Fibroblast of lung (primary cell): ENCODE measurements at regions not wholly inside any gene's neighbourhood (a gene's known extent, or its start where the extent isn't known, plus 50 kb on each side); places are given as distances from the start of the nearest gene placed in this dataset.
A peak's percentile ranks its signal among the peaks of the same experiment; 100 is the strongest.

Experiments used
- DNase-seq, 2 donors: peaks; one replicate each; pipeline versions ENCODE4 v3.0.0 to v3.0.0-alpha.2; 2010; ENCODE audit warnings: low read depth in 2 of 2
- H2AFZ ChIP-seq: 2 replicates; pipeline ENCODE4 v1.5.1; 2012; ENCODE audit warnings: low read length, control low read depth, inconsistent platforms
- H3K27ac ChIP-seq: 2 replicates; pipeline ENCODE4 v1.5.1; 2011; ENCODE audit warnings: low read length, control low read depth; ENCODE audit not compliant: insufficient read depth
- H3K27me3 ChIP-seq: 2 replicates; pipeline ENCODE4 v1.5.1; 2011; ENCODE audit warnings: mild to moderate bottlenecking, low read length; ENCODE audit not compliant: control insufficient read depth, insufficient read depth
- H3K36me3 ChIP-seq: 2 replicates; pipeline ENCODE4 v1.5.1; 2011; ENCODE audit warnings: low read length; ENCODE audit not compliant: control insufficient read depth, insufficient read depth
- H3K4me1 ChIP-seq: 2 replicates; pipeline ENCODE4 v1.5.1; 2011; ENCODE audit warnings: low read length; ENCODE audit not compliant: control insufficient read depth, insufficient read depth; ENCODE audit errors: extremely low read depth
- H3K4me2 ChIP-seq: 2 replicates; pipeline ENCODE4 v1.5.1; 2011; ENCODE audit warnings: low read length, control low read depth; ENCODE audit not compliant: insufficient read depth; ENCODE audit errors: extremely low read depth
- H3K4me3 ChIP-seq, 4 experiments: fragments of 200-600 bp in 1 of 4; sonication (generic) in 1 of 4; replicated peaks in 1 of 4; 2 replicates each; pipeline ENCODE4 v1.5.1; 2011 to 2016; ENCODE audit warnings: low read length in 4 of 4, low read depth in 3 of 4, mild to moderate bottlenecking in 3 of 4, control low read depth in 2 of 4, inconsistent platforms in 1 of 4, mixed read lengths in 1 of 4; ENCODE audit not compliant: insufficient read depth in 1 of 4; ENCODE audit errors: control extremely low read depth in 1 of 4
- H3K79me2 ChIP-seq: 2 replicates; pipeline ENCODE4 v1.5.1; 2012; ENCODE audit warnings: mild to moderate bottlenecking, low read length, inconsistent platforms; ENCODE audit not compliant: control insufficient read depth, insufficient read depth
- H3K9ac ChIP-seq: 2 replicates; pipeline ENCODE4 v1.5.1; 2011; ENCODE audit warnings: mild to moderate bottlenecking, low read length, control low read depth; ENCODE audit not compliant: insufficient read depth
- H3K9me3 ChIP-seq: 2 replicates; pipeline ENCODE4 v1.5.1; 2012; ENCODE audit warnings: low read depth, low read length; ENCODE audit not compliant: control insufficient read depth, insufficient read depth
- H4K20me1 ChIP-seq: 2 replicates; pipeline ENCODE4 v1.5.1; 2011; ENCODE audit warnings: low read length; ENCODE audit not compliant: control insufficient read depth, insufficient read depth; ENCODE audit errors: extremely low read depth
- EZH2 ChIP-seq: IDR thresholded peaks from 2 replicates; pipeline ENCODE4 v1.5.1; 2012; ENCODE audit warnings: low read length, control low read depth, mild to moderate bottlenecking; ENCODE audit errors: missing control alignments
- TF ChIP-seq, protein P1 (sequence below), 2 donors: IDR thresholded peaks in 1 of 2; conservative IDR thresholded peaks in 1 of 2; 1 replicate in 1 of 2; 2 replicates in 1 of 2; pipeline ENCODE4 v1.5.1; 2011 to 2012; ENCODE audit warnings: low read length in 2 of 2, control low read depth in 1 of 2, inconsistent platforms in 1 of 2, low read depth in 1 of 2, mild to moderate bottlenecking in 1 of 2

- TF ChIP-seq EZH2: no peak
- TF ChIP-seq, protein P1, sequence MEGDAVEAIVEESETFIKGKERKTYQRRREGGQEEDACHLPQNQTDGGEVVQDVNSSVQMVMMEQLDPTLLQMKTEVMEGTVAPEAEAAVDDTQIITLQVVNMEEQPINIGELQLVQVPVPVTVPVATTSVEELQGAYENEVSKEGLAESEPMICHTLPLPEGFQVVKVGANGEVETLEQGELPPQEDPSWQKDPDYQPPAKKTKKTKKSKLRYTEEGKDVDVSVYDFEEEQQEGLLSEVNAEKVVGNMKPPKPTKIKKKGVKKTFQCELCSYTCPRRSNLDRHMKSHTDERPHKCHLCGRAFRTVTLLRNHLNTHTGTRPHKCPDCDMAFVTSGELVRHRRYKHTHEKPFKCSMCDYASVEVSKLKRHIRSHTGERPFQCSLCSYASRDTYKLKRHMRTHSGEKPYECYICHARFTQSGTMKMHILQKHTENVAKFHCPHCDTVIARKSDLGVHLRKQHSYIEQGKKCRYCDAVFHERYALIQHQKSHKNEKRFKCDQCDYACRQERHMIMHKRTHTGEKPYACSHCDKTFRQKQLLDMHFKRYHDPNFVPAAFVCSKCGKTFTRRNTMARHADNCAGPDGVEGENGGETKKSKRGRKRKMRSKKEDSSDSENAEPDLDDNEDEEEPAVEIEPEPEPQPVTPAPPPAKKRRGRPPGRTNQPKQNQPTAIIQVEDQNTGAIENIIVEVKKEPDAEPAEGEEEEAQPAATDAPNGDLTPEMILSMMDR (conservative IDR thresholded peaks at IDR 0.05 in 1 of 2, IDR thresholded peaks at IDR 0.05 in 1 of 2; ENCODE audit: low read depth in 1 of 2, low read length in 2 of 2): no peak
- H3K9me3 ChIP-seq: no peaks in the 10 kb centered on the region
- no peaks in the 10 kb centered on the region for H4K20me1 ChIP-seq
- H3K27me3 ChIP-seq: no peaks in the 10 kb centered on the region
- no peak for DNase-seq
- no peak overlapping the region for H3K27ac ChIP-seq
- H3K36me3 ChIP-seq: no peaks in the 10 kb centered on the region
- H3K4me3 ChIP-seq: no peak overlapping the region
- no peaks in the 10 kb centered on the region for H3K79me2 ChIP-seq
- no peaks in the 10 kb centered on the region for H3K4me1 ChIP-seq
- no peak overlapping the region for H3K4me2 ChIP-seq
- H2AFZ ChIP-seq: no peak overlapping the region
- H3K9ac ChIP-seq: no peak overlapping the region
These were observed 888.3 kb downstream of the LTN1 start for GRCh38 chr21:28104346-28104745.

DNA sequence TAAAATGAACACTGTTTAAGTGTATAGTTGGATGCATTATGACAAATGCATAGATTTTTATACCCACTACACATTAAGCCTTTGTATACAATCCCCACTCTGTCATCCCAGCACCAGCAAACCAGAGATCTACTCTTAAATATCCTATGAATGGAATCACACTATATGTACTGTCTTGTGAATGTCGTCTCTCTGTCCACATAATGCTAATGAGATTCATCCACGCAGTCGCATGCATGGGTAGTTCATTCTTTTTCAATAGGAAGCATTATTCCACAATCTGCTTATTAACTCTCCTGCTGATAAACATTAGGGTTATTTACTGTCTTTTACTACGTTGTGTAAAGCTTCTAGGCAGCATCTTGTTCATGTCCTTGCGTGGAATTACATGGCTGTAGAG lies 892.3 kb downstream of the LTN1 start:
- no peaks in the 10 kb centered on the region for H3K27me3 ChIP-seq
- H3K9me3 ChIP-seq: no peaks in the 10 kb centered on the region
- H3K36me3 ChIP-seq: no peaks in the 10 kb centered on the region
- H3K79me2 ChIP-seq: no peaks in the 10 kb centered on the region
- DNase-seq: no peak
- H3K4me3 ChIP-seq: no peak overlapping the region
- H3K4me2 ChIP-seq: no peak overlapping the region
- peak overlapping the region; percentile 36 for H2AFZ ChIP-seq
- no peaks in the 10 kb centered on the region for H4K20me1 ChIP-seq
- H3K9ac ChIP-seq: no peak overlapping the region
- no peak overlapping the region for H3K27ac ChIP-seq
- TF ChIP-seq EZH2: no peak
- TF ChIP-seq, protein P1 (conservative IDR thresholded peaks at IDR 0.05 in 1 of 2, IDR thresholded peaks at IDR 0.05 in 1 of 2; ENCODE audit: low read depth in 1 of 2, low read length in 2 of 2): no peak
- H3K4me1 ChIP-seq: no peaks in the 10 kb centered on the region

- Histone ChIP-seq H3K36me3 (no peaks in the 10 kb centered on the region), H3K27ac (no peak overlapping the region), H3K4me3 (no peak overlapping the region), H3K4me1 (no peaks in the 10 kb centered on the region), H3K79me2 (no peaks in the 10 kb centered on the region), H3K9ac (no peak overlapping the region), H2AFZ (peak overlapping the region; percentile 86), H3K27me3 (no peaks in the 10 kb centered on the region), H4K20me1 (no peaks in the 10 kb centered on the region), H3K4me2 (no peak overlapping the region), H3K9me3 (no peaks in the 10 kb centered on the region)
- DNase-seq: peak; percentile 23 to 80
- TF ChIP-seq, protein P1 (conservative IDR thresholded peaks at IDR 0.05 in 1 of 2, IDR thresholded peaks at IDR 0.05 in 1 of 2; ENCODE audit: low read depth in 1 of 2, low read length in 2 of 2): no peak
- TF ChIP-seq EZH2: no peak
These were observed 893.5 kb downstream of the LTN1 start for GRCh38 chr21:28099001-28099705.
